ENCODE measurements at regions not wholly inside any gene's neighbourhood (a gene's known extent, or its start where the extent isn't known, plus 50 kb on each side); places are given as distances from the start of the nearest gene placed in this dataset.

- Mint-ChIP-seq H3K27me3 (peaks cover 8% of the 10 kb centered on the region), H3K4me3 (ENCODE audit: low read depth) (no peak overlapping the region), H3K36me3 (ENCODE audit: insufficient read depth) (no peaks in the 10 kb centered on the region), H3K27ac (no peak overlapping the region), H3K9me3 (ENCODE audit: low read depth) (peaks cover 3% of the 10 kb centered on the region), H3K4me1 (ENCODE audit: low read depth) (no peaks in the 10 kb centered on the region)
- TF ChIP-seq, protein P1, sequence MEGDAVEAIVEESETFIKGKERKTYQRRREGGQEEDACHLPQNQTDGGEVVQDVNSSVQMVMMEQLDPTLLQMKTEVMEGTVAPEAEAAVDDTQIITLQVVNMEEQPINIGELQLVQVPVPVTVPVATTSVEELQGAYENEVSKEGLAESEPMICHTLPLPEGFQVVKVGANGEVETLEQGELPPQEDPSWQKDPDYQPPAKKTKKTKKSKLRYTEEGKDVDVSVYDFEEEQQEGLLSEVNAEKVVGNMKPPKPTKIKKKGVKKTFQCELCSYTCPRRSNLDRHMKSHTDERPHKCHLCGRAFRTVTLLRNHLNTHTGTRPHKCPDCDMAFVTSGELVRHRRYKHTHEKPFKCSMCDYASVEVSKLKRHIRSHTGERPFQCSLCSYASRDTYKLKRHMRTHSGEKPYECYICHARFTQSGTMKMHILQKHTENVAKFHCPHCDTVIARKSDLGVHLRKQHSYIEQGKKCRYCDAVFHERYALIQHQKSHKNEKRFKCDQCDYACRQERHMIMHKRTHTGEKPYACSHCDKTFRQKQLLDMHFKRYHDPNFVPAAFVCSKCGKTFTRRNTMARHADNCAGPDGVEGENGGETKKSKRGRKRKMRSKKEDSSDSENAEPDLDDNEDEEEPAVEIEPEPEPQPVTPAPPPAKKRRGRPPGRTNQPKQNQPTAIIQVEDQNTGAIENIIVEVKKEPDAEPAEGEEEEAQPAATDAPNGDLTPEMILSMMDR (IDR thresholded peaks at IDR 0.05; ENCODE audit: unreplicated experiment), result no peak
- no peak for DNase-seq (ENCODE audit: low spot score, unreplicated experiment)
Measured at GRCh38 chr16:87226926-87227295, 90.3 kb downstream of the C16orf95 start.

DNA sequence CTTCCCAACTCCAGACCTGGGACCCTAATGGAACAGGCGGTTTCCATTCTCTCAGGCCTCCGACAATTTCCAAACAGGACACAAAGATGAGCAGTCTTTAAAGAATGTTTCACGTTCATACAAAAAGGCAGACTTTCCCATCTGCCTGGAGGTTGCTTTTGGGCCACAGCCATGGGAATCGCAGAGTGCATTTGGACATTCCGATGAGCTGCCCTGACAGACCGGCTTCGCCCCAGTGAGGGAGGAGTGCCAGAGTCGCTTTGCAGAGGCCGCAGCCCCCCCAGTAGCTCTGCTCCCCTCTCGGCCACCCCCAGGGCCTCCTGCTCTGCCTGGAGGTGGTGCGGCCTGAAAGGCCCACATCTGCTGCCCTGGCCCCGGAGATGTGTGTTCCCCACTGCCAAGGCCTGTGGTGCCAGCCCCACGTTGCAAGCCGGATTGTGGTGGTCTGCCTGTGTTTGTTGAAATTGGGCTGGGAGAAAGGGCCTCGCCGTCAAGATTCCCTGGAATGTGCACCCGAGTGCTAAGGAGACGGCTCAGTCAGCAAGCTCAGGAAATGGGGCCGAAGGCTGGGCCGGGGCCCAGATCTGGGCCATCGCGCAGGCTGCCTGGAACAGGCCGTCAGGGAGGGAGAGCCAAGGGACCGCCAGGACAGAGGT lies 89.8 kb downstream of the C16orf95 start:
- Mint-ChIP-seq H3K4me1 (ENCODE audit: low read depth) (no peaks in the 10 kb centered on the region), H3K27me3 (peaks cover 8% of the 10 kb centered on the region), H3K27ac (peak overlapping the region; percentile 37), H3K36me3 (ENCODE audit: insufficient read depth) (no peaks in the 10 kb centered on the region), H3K4me3 (ENCODE audit: low read depth) (no peak overlapping the region), H3K9me3 (ENCODE audit: low read depth) (peaks cover 3% of the 10 kb centered on the region)
- TF ChIP-seq, protein P1 (IDR thresholded peaks at IDR 0.05; ENCODE audit: unreplicated experiment), result no peak
- no peak for DNase-seq (ENCODE audit: low spot score, unreplicated experiment)

GRCh38 chr16:87228363-87228762 lies 88.8 kb downstream of the C16orf95 start:
- no peaks in the 10 kb centered on the region for H3K4me1 Mint-ChIP-seq (ENCODE audit: low read depth)
- no peak overlapping the region for H3K27ac Mint-ChIP-seq
- DNase-seq (ENCODE audit: low spot score, unreplicated experiment), result no peak
- H3K27me3 Mint-ChIP-seq, result peaks cover 12% of the 10 kb centered on the region
- no peaks in the 10 kb centered on the region for H3K36me3 Mint-ChIP-seq (ENCODE audit: insufficient read depth)
- H3K4me3 Mint-ChIP-seq (ENCODE audit: low read depth), result no peak overlapping the region
- TF ChIP-seq, protein P1 (IDR thresholded peaks at IDR 0.05; ENCODE audit: unreplicated experiment), result no peak
- peaks cover 3% of the 10 kb centered on the region for H3K9me3 Mint-ChIP-seq (ENCODE audit: low read depth)

DNA sequence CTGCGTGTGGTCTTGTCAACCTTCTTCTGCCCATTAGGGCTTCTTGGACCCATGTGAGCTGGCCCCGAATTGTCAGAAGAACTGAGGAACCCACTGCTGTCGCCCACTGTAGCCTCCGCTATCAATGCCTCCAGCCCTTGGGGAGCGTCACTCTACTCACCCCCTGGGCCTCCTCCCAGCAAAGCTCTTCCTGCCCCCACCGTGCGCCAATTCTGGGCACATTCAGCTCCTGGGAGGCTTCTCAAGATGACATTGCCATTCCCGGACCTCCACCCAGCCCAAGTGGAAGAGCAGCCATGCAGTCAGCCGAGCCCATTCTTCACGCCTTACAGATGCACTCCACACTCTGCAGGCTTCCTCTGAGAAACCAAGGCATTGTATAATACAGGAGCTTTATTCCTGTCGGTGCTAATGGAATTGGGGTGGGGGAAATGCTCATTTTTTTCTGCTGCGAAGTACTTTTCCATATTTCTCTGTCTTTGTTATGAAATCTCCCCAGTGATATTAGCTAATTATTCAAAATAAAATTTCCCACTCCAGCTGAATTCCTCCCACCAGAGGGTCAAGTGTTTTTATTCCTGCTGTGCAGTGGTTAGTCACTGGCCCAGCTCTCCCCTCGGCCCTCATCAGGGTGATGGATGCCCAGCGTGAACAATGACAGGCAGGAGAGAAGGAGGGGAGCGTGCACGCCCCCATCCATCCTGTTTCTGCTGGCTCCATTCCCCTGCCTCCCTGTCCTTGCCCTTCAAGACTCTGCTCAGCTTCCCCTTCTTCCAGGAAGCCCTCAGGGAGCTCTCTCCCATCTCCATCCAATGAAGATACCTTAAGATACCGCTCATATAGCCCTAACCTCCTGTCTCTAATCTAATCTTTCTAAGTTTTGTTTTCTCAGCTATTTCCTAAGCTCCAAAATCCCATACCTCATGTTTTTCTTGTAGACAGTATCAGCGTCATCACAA lies 87.7 kb downstream of the C16orf95 start:
- Mint-ChIP-seq H3K4me1 (ENCODE audit: low read depth) (no peaks in the 10 kb centered on the region), H3K4me3 (ENCODE audit: low read depth) (no peak overlapping the region), H3K27me3 (peaks cover 17% of the 10 kb centered on the region), H3K27ac (no peak overlapping the region), H3K36me3 (ENCODE audit: insufficient read depth) (no peaks in the 10 kb centered on the region), H3K9me3 (ENCODE audit: low read depth) (peaks cover 3% of the 10 kb centered on the region)
- TF ChIP-seq, protein P1 (IDR thresholded peaks at IDR 0.05; ENCODE audit: unreplicated experiment), result no peak
- DNase-seq (ENCODE audit: low spot score, unreplicated experiment), result no peak

GRCh38 chr16:87230571-87230970 lies 86.6 kb downstream of the C16orf95 start:
- H3K9me3 Mint-ChIP-seq (ENCODE audit: low read depth), result peaks cover 3% of the 10 kb centered on the region
- no peak overlapping the region for H3K27ac Mint-ChIP-seq
- TF ChIP-seq, protein P1 (IDR thresholded peaks at IDR 0.05; ENCODE audit: unreplicated experiment), result no peak
- no peak for DNase-seq (ENCODE audit: low spot score, unreplicated experiment)
- H3K4me3 Mint-ChIP-seq (ENCODE audit: low read depth), result no peak overlapping the region
- H3K27me3 Mint-ChIP-seq, result peaks cover 17% of the 10 kb centered on the region
- no peaks in the 10 kb centered on the region for H3K4me1 Mint-ChIP-seq (ENCODE audit: low read depth)
- no peaks in the 10 kb centered on the region for H3K36me3 Mint-ChIP-seq (ENCODE audit: insufficient read depth)
